ENCODE measurements at regions not wholly inside any gene's neighbourhood (a gene's known extent, or its start where the extent isn't known, plus 50 kb on each side); places are given as distances from the start of the nearest gene placed in this dataset.

DNA sequence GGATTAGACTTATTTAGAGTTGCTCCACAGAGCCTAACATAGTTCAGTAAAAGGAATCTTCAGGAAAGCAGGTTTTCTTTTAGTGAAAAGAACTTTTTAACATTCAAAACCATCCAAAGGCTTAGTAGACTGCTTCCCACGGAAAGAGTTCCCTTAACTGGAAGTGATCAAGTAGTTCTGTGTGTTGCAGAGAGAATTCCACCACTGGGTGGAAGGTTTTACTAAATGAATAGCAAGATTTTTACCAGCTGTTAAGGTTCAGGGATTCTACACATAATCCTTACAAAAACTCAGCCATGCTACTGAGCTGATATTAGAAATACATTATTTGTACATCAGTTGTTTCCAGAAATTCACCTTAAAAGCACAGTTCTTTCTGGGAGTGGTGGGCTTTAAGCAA is 119.7 kb downstream of the GDAP2 start:
- H3K27me3 ChIP-seq (ENCODE audit: low read depth, low read length): 0 out of 2 replicates have a peak, but pooled peaks cover 6% of the 10 kb centered on the region
- H3K27ac ChIP-seq (ENCODE audit: low read length): no peak overlapping the region
- no peak overlapping the region for H2AFZ ChIP-seq (ENCODE audit: low read depth, low read length)
- no peak overlapping the region for H3K4me3 ChIP-seq (ENCODE audit: low read length)
- H3K36me3 ChIP-seq (replicated peaks; ENCODE audit: low read depth, low read length): no peaks in the 10 kb centered on the region
- H3K9me3 ChIP-seq (ENCODE audit: insufficient read depth, low read length): no peaks in the 10 kb centered on the region
- H3K9ac ChIP-seq (ENCODE audit: low read length): no peak overlapping the region
- no peak overlapping the region for H3K4me2 ChIP-seq (ENCODE audit: low read length)
- no peaks in the 10 kb centered on the region for H3K4me1 ChIP-seq (ENCODE audit: low read length)
- TF ChIP-seq, protein P1, sequence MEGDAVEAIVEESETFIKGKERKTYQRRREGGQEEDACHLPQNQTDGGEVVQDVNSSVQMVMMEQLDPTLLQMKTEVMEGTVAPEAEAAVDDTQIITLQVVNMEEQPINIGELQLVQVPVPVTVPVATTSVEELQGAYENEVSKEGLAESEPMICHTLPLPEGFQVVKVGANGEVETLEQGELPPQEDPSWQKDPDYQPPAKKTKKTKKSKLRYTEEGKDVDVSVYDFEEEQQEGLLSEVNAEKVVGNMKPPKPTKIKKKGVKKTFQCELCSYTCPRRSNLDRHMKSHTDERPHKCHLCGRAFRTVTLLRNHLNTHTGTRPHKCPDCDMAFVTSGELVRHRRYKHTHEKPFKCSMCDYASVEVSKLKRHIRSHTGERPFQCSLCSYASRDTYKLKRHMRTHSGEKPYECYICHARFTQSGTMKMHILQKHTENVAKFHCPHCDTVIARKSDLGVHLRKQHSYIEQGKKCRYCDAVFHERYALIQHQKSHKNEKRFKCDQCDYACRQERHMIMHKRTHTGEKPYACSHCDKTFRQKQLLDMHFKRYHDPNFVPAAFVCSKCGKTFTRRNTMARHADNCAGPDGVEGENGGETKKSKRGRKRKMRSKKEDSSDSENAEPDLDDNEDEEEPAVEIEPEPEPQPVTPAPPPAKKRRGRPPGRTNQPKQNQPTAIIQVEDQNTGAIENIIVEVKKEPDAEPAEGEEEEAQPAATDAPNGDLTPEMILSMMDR (IDR thresholded peaks at IDR 0.05; ENCODE audit: low read depth, low read length): no peak
- TF ChIP-seq EZH2phosphoT487 (IDR thresholded peaks at IDR 0.05; ENCODE audit: low read depth): no peak
- H3K79me2 ChIP-seq (ENCODE audit: low read length): no peaks in the 10 kb centered on the region
- H4K20me1 ChIP-seq (ENCODE audit: insufficient read depth, low read length): no peaks in the 10 kb centered on the region

DNA sequence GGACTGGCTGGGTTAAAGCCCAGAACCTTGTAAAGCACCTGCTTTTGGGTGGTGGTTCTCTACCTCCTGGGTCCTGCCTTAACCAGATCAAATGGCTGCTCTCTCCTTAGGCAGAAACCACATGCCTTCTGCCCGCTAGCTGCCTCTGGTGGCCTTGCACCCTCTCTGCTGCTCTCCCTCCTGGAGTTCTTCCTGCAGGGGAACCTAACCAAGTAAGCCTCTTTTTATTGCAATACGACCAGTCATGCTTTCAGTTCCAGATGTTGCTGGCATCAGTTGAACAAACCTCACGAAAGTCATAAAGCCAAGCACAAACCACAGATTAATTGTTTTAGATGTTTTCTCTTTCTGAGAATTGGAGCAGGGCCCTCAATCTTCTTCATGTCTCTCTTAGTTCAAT is 118.9 kb downstream of the GDAP2 start:
- no peaks in the 10 kb centered on the region for H3K9me3 ChIP-seq (ENCODE audit: insufficient read depth, low read length)
- no peaks in the 10 kb centered on the region for H4K20me1 ChIP-seq (ENCODE audit: insufficient read depth, low read length)
- H3K4me1 ChIP-seq (ENCODE audit: low read length): no peaks in the 10 kb centered on the region
- TF ChIP-seq, protein P1 (IDR thresholded peaks at IDR 0.05; ENCODE audit: low read depth, low read length): no peak
- TF ChIP-seq EZH2phosphoT487 (IDR thresholded peaks at IDR 0.05; ENCODE audit: low read depth): no peak
- H3K36me3 ChIP-seq (replicated peaks; ENCODE audit: low read depth, low read length): no peaks in the 10 kb centered on the region
- 0 out of 2 replicates have a peak, but pooled peaks cover 6% of the 10 kb centered on the region for H3K27me3 ChIP-seq (ENCODE audit: low read depth, low read length)
- no peak overlapping the region for H3K4me2 ChIP-seq (ENCODE audit: low read length)
- H3K79me2 ChIP-seq (ENCODE audit: low read length): no peaks in the 10 kb centered on the region
- H2AFZ ChIP-seq (ENCODE audit: low read depth, low read length): no peak overlapping the region
- H3K4me3 ChIP-seq (ENCODE audit: low read length): no peak overlapping the region
- H3K27ac ChIP-seq (ENCODE audit: low read length): no peak overlapping the region
- no peak overlapping the region for H3K9ac ChIP-seq (ENCODE audit: low read length)

DNA sequence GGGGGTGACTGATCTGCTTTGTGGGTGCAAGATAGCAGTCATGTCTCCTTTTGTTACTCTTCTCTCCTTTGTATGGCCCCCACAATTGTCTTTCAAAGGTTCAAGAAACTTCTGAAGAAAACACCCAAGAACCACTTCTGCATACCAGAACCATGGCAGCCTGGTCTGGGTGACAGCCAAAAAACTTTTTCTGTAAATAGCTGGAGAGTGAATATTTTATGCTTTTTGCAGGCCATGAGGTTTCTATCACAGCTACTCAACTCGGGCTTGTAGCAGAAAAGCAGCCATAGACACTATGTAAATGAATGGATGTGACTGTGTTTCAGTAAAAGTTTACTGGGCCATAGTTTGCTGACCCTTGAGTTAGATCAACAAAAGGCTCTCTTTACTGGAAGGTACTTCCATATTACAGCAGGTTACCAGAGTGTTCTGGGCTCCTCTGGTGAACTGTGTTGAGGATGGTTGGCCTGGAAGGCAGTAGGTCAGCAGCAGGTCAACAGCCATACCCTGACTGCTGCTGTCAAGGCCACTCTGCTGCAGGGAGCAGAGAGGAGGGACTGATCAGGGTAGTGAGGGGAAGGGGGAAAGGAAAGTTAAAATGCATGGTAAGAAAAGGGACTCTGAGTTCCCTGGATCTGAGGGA is 116.4 kb downstream of the GDAP2 start:
- no peak overlapping the region for H3K4me2 ChIP-seq (ENCODE audit: low read length)
- H3K4me1 ChIP-seq (ENCODE audit: low read length): no peaks in the 10 kb centered on the region
- H2AFZ ChIP-seq (ENCODE audit: low read depth, low read length): no peak overlapping the region
- no peaks in the 10 kb centered on the region for H3K36me3 ChIP-seq (replicated peaks; ENCODE audit: low read depth, low read length)
- no peak overlapping the region for H3K27ac ChIP-seq (ENCODE audit: low read length)
- H3K27me3 ChIP-seq (ENCODE audit: low read depth, low read length): no peaks in the 10 kb centered on the region
- TF ChIP-seq EZH2phosphoT487 (IDR thresholded peaks at IDR 0.05; ENCODE audit: low read depth): no peak
- TF ChIP-seq, protein P1 (IDR thresholded peaks at IDR 0.05; ENCODE audit: low read depth, low read length): no peak
- H3K9ac ChIP-seq (ENCODE audit: low read length): no peak overlapping the region
- no peaks in the 10 kb centered on the region for H3K9me3 ChIP-seq (ENCODE audit: insufficient read depth, low read length)
- no peaks in the 10 kb centered on the region for H4K20me1 ChIP-seq (ENCODE audit: insufficient read depth, low read length)
- no peak overlapping the region for H3K4me3 ChIP-seq (ENCODE audit: low read length)
- no peaks in the 10 kb centered on the region for H3K79me2 ChIP-seq (ENCODE audit: low read length)

Measured in OCI-LY3 (cell line).